Neural cell (in vitro differentiated cells): ENCODE measurements at regions not wholly inside any gene's neighbourhood (a gene's known extent, or its start where the extent isn't known, plus 50 kb on each side); places are given as distances from the start of the nearest gene placed in this dataset.

Experiments
- H2AFZ ChIP-seq: fragments of 200-600, 300-800 bp; sonication (generic), shearing (Covaris generic); 2 replicates; pipeline ENCODE4 v1.6.0; 2014; ENCODE audit warnings: low read depth, mild to moderate bottlenecking, antibody characterized with exemption, low read length, moderate library complexity
- H3F3A ChIP-seq: fragments of 200-600 bp; shearing (Covaris generic); 2 replicates; pipeline ENCODE4 v1.6.1; 2016; ENCODE audit warnings: mild to moderate bottlenecking, moderate library complexity, mixed read lengths, antibody characterized with exemption, low read length; ENCODE audit not compliant: insufficient read depth, poor library complexity, severe bottlenecking
- H3K27ac ChIP-seq: fragments of 200-600, 300-800 bp; sonication (generic), shearing (Covaris generic); 2 replicates; pipeline ENCODE4 v1.5.1; 2014; ENCODE audit warnings: mild to moderate bottlenecking, low read length, moderate library complexity
- H3K27me3 ChIP-seq: fragments of 300-800, 200-600 bp; sonication (generic), shearing (Covaris generic); 2 replicates; pipeline ENCODE4 v1.6.0; 2014; ENCODE audit warnings: mild to moderate bottlenecking, low read depth, low read length, moderate library complexity; ENCODE audit not compliant: insufficient read depth
- H3K36me3 ChIP-seq: fragments of 300-800, 200-600 bp; sonication (generic), shearing (Covaris generic); 2 replicates; pipeline ENCODE4 v1.5.1; 2014; ENCODE audit warnings: mild to moderate bottlenecking, antibody characterized with exemption, low read length, moderate library complexity; ENCODE audit not compliant: insufficient read depth
- H3K4me2 ChIP-seq: fragments of 300-800, 200-600 bp; sonication (generic), shearing (Covaris generic); 2 replicates; pipeline ENCODE4 v1.6.0; 2014; ENCODE audit warnings: mild to moderate bottlenecking, low read length
- H3K4me3 ChIP-seq: fragments of 300-800, 200-600 bp; sonication (generic), shearing (Covaris generic); 2 replicates; pipeline ENCODE4 v1.5.1; 2014; ENCODE audit warnings: mild to moderate bottlenecking, low read length, moderate library complexity
- H3K79me2 ChIP-seq: fragments of 200-600 bp; shearing (Covaris generic); replicated peaks from 2 replicates; pipeline ENCODE4 v1.6.0; 2014; ENCODE audit warnings: mild to moderate bottlenecking, low read length, moderate library complexity; ENCODE audit not compliant: insufficient read depth
- H3K9ac ChIP-seq: fragments of 300-800, 200-600 bp; sonication (generic), shearing (Covaris generic); 2 replicates; pipeline ENCODE4 v1.6.1; 2016; ENCODE audit warnings: mild to moderate bottlenecking, low read length, mixed read lengths
- H3K9me2 ChIP-seq: fragments of 200-600 bp; shearing (Covaris generic); 2 replicates; pipeline ENCODE4 v1.6.1; 2016; ENCODE audit warnings: mild to moderate bottlenecking, low read length, mixed read lengths; ENCODE audit not compliant: insufficient read depth
- H3K9me3 ChIP-seq: fragments of 200-600, 300-800 bp; sonication (generic), shearing (Covaris generic); 2 replicates; pipeline ENCODE4 v1.6.1; 2016; ENCODE audit warnings: mild to moderate bottlenecking, mixed run types, low read length, moderate library complexity, mixed read lengths
- H4K20me1 ChIP-seq: fragments of 200-600 bp; shearing (Covaris generic); 2 replicates; pipeline ENCODE4 v1.6.1; 2016; ENCODE audit warnings: mild to moderate bottlenecking, mixed run types; ENCODE audit not compliant: insufficient read depth
- EP300 ChIP-seq: fragments of 450-650 bp; conservative IDR thresholded peaks from 2 replicates; pipeline ENCODE4 v1.6.1; 2014; ENCODE audit warnings: antibody characterized with exemption, mild to moderate bottlenecking, moderate library complexity; ENCODE audit not compliant: poor library complexity, severe bottlenecking
- EZH2 ChIP-seq: fragments of 200-600, 300-800 bp; shearing (Covaris generic), sonication (generic); IDR thresholded peaks from 2 replicates; pipeline ENCODE4 v1.6.1; 2014; ENCODE audit warnings: antibody characterized with exemption, low read length, borderline replicate concordance, mild to moderate bottlenecking; ENCODE audit not compliant: insufficient read depth, poor library complexity, severe bottlenecking
- MXI1 ChIP-seq: fragments of 450-650 bp; conservative IDR thresholded peaks from 2 replicates; pipeline ENCODE4 v1.6.1; 2014; ENCODE audit warnings: antibody characterized with exemption, mild to moderate bottlenecking; ENCODE audit not compliant: poor library complexity, severe bottlenecking
- POLR2AphosphoS5 ChIP-seq: IDR thresholded peaks from 2 replicates; pipeline ENCODE4 v1.6.1; 2012
- RAD21 ChIP-seq: fragments of 450-650 bp; conservative IDR thresholded peaks from 2 replicates; pipeline ENCODE4 v1.6.1; 2014; ENCODE audit warnings: antibody characterized with exemption, mild to moderate bottlenecking, moderate library complexity
- SMC3 ChIP-seq: fragments of 450-650 bp; conservative IDR thresholded peaks from 2 replicates; pipeline ENCODE4 v1.6.1; 2014; ENCODE audit warnings: antibody characterized with exemption, mild to moderate bottlenecking, moderate library complexity; ENCODE audit not compliant: poor library complexity
- TAF1 ChIP-seq: IDR thresholded peaks from 2 replicates; pipeline ENCODE4 v1.6.1; 2012; ENCODE audit warnings: low read depth
- TF ChIP-seq, protein P1 (sequence below): IDR thresholded peaks from 2 replicates; pipeline ENCODE4 v1.6.1; 2012; ENCODE audit warnings: borderline replicate concordance
- TF ChIP-seq, protein P2 (sequence below): fragments of 450-650 bp; IDR thresholded peaks from 2 replicates; pipeline ENCODE4 v1.5.1; 2014; ENCODE audit warnings: antibody characterized with exemption, mild to moderate bottlenecking, moderate library complexity; ENCODE audit not compliant: poor library complexity, severe bottlenecking

DNA sequence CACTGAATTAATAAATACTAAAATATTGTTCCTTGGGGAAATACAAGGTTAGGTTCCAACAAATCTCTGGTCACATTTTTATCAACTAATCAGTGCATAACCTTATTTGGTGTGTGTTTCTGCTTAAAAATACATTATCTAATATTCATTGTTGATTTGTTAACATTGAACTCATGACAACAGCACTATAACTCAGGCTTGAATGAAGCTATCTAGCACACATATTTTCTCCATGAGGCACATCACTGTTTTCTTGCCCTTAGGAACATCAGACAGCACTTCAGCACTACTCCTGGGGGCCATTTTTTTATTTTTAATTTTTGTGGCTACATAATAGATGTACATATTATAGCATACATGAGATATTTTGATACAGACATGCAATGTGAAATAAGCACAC is 277.2 kb upstream of the NT5E start:
- Histone ChIP-seq H3K4me3 (no peak overlapping the region), H3K79me2 (no peaks in the 10 kb centered on the region), H2AFZ (no peak overlapping the region), H3K4me2 (no peak overlapping the region), H3K36me3 (no peaks in the 10 kb centered on the region), H4K20me1 (no peaks in the 10 kb centered on the region), H3K27ac (no peak overlapping the region), H3F3A (no peaks in the 10 kb centered on the region), H3K9me3 (no peaks in the 10 kb centered on the region), H3K9me2 (no peaks in the 10 kb centered on the region), H3K27me3 (no peaks in the 10 kb centered on the region), H3K9ac (no peak overlapping the region)
- TF ChIP-seq EP300 (no peak), TAF1 (no peak), POLR2AphosphoS5 (no peak), MXI1 (no peak), EZH2 (no peak), RAD21 (no peak), SMC3 (no peak)
- TF ChIP-seq, protein P1, sequence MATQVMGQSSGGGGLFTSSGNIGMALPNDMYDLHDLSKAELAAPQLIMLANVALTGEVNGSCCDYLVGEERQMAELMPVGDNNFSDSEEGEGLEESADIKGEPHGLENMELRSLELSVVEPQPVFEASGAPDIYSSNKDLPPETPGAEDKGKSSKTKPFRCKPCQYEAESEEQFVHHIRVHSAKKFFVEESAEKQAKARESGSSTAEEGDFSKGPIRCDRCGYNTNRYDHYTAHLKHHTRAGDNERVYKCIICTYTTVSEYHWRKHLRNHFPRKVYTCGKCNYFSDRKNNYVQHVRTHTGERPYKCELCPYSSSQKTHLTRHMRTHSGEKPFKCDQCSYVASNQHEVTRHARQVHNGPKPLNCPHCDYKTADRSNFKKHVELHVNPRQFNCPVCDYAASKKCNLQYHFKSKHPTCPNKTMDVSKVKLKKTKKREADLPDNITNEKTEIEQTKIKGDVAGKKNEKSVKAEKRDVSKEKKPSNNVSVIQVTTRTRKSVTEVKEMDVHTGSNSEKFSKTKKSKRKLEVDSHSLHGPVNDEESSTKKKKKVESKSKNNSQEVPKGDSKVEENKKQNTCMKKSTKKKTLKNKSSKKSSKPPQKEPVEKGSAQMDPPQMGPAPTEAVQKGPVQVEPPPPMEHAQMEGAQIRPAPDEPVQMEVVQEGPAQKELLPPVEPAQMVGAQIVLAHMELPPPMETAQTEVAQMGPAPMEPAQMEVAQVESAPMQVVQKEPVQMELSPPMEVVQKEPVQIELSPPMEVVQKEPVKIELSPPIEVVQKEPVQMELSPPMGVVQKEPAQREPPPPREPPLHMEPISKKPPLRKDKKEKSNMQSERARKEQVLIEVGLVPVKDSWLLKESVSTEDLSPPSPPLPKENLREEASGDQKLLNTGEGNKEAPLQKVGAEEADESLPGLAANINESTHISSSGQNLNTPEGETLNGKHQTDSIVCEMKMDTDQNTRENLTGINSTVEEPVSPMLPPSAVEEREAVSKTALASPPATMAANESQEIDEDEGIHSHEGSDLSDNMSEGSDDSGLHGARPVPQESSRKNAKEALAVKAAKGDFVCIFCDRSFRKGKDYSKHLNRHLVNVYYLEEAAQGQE: no peak
- TF ChIP-seq, protein P2, sequence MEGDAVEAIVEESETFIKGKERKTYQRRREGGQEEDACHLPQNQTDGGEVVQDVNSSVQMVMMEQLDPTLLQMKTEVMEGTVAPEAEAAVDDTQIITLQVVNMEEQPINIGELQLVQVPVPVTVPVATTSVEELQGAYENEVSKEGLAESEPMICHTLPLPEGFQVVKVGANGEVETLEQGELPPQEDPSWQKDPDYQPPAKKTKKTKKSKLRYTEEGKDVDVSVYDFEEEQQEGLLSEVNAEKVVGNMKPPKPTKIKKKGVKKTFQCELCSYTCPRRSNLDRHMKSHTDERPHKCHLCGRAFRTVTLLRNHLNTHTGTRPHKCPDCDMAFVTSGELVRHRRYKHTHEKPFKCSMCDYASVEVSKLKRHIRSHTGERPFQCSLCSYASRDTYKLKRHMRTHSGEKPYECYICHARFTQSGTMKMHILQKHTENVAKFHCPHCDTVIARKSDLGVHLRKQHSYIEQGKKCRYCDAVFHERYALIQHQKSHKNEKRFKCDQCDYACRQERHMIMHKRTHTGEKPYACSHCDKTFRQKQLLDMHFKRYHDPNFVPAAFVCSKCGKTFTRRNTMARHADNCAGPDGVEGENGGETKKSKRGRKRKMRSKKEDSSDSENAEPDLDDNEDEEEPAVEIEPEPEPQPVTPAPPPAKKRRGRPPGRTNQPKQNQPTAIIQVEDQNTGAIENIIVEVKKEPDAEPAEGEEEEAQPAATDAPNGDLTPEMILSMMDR: no peak

- H2AFZ ChIP-seq: no peak overlapping the region
- TF ChIP-seq SMC3 (no peak), RAD21 (no peak), EZH2 (no peak), EP300 (no peak)
- H3K9me2 ChIP-seq: no peaks in the 10 kb centered on the region
Measured at GRCh38 chr6:85172161-85172560, 277.7 kb upstream of the NT5E start.

GRCh38 chr6:85169189-85169588 is 280.7 kb upstream of the NT5E start:
- H3F3A ChIP-seq: no peaks in the 10 kb centered on the region
- H3K27me3 ChIP-seq: no peaks in the 10 kb centered on the region
- no peaks in the 10 kb centered on the region for H3K9me3 ChIP-seq
- no peak overlapping the region for H3K4me3 ChIP-seq
- H3K9me2 ChIP-seq: no peaks in the 10 kb centered on the region
- no peak for TF ChIP-seq POLR2AphosphoS5
- TF ChIP-seq EP300: no peak
- TF ChIP-seq TAF1: no peak
- no peak for TF ChIP-seq SMC3
- TF ChIP-seq EZH2: no peak
- TF ChIP-seq, protein P1: no peak
- TF ChIP-seq RAD21: no peak
- TF ChIP-seq, protein P2: no peak
- TF ChIP-seq MXI1: no peak
- H4K20me1 ChIP-seq: no peaks in the 10 kb centered on the region
- no peaks in the 10 kb centered on the region for H3K36me3 ChIP-seq
- no peak overlapping the region for H3K9ac ChIP-seq
- H3K27ac ChIP-seq: no peak overlapping the region
- no peaks in the 10 kb centered on the region for H3K79me2 ChIP-seq
- no peak overlapping the region for H3K4me2 ChIP-seq
- no peak overlapping the region for H2AFZ ChIP-seq

More at GRCh38 chr6:85172161-85172560, 277.7 kb upstream of the NT5E start:
- Histone ChIP-seq H3K9me3 (no peaks in the 10 kb centered on the region), H3K27ac (no peak overlapping the region), H3K4me2 (no peak overlapping the region), H3K36me3 (no peaks in the 10 kb centered on the region), H3K9ac (no peak overlapping the region), H3K27me3 (no peaks in the 10 kb centered on the region), H4K20me1 (no peaks in the 10 kb centered on the region), H3K79me2 (no peaks in the 10 kb centered on the region), H3K4me3 (no peak overlapping the region), H3F3A (no peaks in the 10 kb centered on the region)
